ENCODE measurements at regions not wholly inside any gene's neighbourhood (a gene's known extent, or its start where the extent isn't known, plus 50 kb on each side); places are given as distances from the start of the nearest gene placed in this dataset.

DNA sequence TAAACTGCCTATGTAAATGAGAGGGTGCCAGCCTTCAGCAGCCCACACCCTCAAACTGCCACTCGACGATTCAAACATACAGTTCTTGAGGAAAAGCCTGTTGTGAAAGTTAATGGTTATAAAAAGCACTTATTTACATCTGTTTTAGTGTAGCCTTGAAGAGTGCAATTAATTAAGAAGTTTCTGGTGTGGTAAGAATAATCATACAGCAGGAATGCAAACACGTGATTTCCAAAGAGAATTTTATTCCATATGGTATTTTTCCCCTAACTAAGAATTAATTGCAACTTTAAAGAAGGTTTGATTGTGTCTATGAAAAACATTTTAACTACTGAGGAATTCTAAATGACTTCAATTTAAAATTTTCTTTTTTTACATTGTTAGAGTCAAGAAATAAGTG lies 176.3 kb upstream of the PITX2 start:
- Histone ChIP-seq H3K4me3 (ENCODE audit: low read depth, low read length) (no peak overlapping the region), H3K27ac (no peak overlapping the region), H3K27me3 (replicated peaks) (peaks cover 2% of the 10 kb centered on the region), H3K36me3 (replicated peaks) (no peaks in the 10 kb centered on the region)
- in situ Hi-C loops (cut with HindIII; ENCODE audit: low pct_ligation_motif_present, low sequenced_read_pairs): no loop called here
- DNase-seq: no peak
- TF ChIP-seq, protein P1, sequence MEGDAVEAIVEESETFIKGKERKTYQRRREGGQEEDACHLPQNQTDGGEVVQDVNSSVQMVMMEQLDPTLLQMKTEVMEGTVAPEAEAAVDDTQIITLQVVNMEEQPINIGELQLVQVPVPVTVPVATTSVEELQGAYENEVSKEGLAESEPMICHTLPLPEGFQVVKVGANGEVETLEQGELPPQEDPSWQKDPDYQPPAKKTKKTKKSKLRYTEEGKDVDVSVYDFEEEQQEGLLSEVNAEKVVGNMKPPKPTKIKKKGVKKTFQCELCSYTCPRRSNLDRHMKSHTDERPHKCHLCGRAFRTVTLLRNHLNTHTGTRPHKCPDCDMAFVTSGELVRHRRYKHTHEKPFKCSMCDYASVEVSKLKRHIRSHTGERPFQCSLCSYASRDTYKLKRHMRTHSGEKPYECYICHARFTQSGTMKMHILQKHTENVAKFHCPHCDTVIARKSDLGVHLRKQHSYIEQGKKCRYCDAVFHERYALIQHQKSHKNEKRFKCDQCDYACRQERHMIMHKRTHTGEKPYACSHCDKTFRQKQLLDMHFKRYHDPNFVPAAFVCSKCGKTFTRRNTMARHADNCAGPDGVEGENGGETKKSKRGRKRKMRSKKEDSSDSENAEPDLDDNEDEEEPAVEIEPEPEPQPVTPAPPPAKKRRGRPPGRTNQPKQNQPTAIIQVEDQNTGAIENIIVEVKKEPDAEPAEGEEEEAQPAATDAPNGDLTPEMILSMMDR (IDR thresholded peaks at IDR 0.05; ENCODE audit: low read depth, low read length, missing control alignments): no peak

GRCh38 chr4:110801591-110801990 lies 178.7 kb upstream of the PITX2 start:
- DNase-seq: no peak
- H3K27me3 ChIP-seq (replicated peaks): peaks cover 2% of the 10 kb centered on the region
- H3K36me3 ChIP-seq (replicated peaks): no peaks in the 10 kb centered on the region
- no peak overlapping the region for H3K4me3 ChIP-seq (ENCODE audit: low read depth, low read length)
- H3K27ac ChIP-seq: no peak overlapping the region
- TF ChIP-seq, protein P1 (IDR thresholded peaks at IDR 0.05; ENCODE audit: low read depth, low read length, missing control alignments): no peak
- in situ Hi-C loops (cut with HindIII; ENCODE audit: low pct_ligation_motif_present, low sequenced_read_pairs): no loop called here

DNA sequence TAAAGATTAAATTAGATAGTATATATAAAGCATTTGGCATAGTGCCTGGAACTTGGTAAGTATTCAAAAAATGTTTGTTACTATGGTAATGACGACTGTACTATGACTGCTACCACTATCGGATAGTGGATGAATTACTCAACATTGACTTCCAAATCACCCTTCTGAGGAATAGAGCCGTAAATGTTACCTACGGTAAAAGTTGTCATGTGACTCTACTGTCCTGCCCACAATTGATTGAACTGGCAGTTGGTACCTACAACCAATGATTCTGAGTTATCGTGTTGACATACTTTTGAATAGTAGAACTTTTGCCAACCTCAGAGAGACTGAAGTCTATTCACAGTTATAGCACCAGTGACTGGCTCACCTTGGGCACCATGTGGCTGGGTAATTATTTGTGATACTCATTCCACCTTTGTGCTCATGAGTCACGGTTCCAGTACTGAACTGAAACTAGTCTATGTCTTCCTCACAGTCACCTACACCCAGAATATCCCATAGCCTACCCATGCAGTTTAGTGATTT lies 185.5 kb upstream of the PITX2 start:
- no peak overlapping the region for H3K27ac ChIP-seq
- no peak overlapping the region for H3K4me3 ChIP-seq (ENCODE audit: low read depth, low read length)
- in situ Hi-C loops (cut with HindIII; ENCODE audit: low pct_ligation_motif_present, low sequenced_read_pairs): no loop called here
- TF ChIP-seq, protein P1 (IDR thresholded peaks at IDR 0.05; ENCODE audit: low read depth, low read length, missing control alignments): no peak
- peak; percentile 40 for DNase-seq
- no peaks in the 10 kb centered on the region for H3K27me3 ChIP-seq (replicated peaks)
- no peaks in the 10 kb centered on the region for H3K36me3 ChIP-seq (replicated peaks)

GRCh38 chr4:110815950-110816349 lies 193.1 kb upstream of the PITX2 start:
- TF ChIP-seq, protein P1 (IDR thresholded peaks at IDR 0.05; ENCODE audit: low read depth, low read length, missing control alignments): no peak
- Histone ChIP-seq H3K27me3 (replicated peaks) (no peaks in the 10 kb centered on the region), H3K27ac (no peak overlapping the region), H3K36me3 (replicated peaks) (no peaks in the 10 kb centered on the region), H3K4me3 (ENCODE audit: low read depth, low read length) (no peak overlapping the region)
- no peak for DNase-seq
- in situ Hi-C loops (cut with HindIII; ENCODE audit: low pct_ligation_motif_present, low sequenced_read_pairs): no loop called here

GRCh38 chr4:110816367-110816766 lies 193.5 kb upstream of the PITX2 start:
- Histone ChIP-seq H3K36me3 (replicated peaks) (no peaks in the 10 kb centered on the region), H3K27me3 (replicated peaks) (no peaks in the 10 kb centered on the region), H3K27ac (no peak overlapping the region), H3K4me3 (ENCODE audit: low read depth, low read length) (no peak overlapping the region)
- no peak for DNase-seq
- in situ Hi-C loops (cut with HindIII; ENCODE audit: low pct_ligation_motif_present, low sequenced_read_pairs): no loop called here
- TF ChIP-seq, protein P1 (IDR thresholded peaks at IDR 0.05; ENCODE audit: low read depth, low read length, missing control alignments): no peak

DNA sequence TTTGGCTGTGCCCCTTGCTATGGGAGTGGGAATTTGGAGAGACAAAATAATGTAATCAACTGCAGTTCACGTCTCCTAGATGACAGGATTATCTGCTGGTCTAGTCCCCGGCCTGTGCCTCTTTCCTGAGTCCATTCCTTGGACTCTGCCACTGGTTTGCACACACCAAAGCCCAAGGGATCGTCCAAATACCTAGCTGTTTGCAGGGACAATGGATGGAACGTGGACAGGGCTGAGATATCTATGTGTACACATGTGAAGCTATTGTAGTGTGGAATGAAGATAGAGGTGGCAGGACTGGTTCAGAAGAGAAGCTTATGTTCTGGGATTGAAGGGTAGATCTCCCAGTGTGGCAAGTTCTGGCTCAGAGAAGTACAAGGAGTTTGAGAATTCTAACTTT lies 198.3 kb upstream of the PITX2 start:
- no peak overlapping the region for H3K27ac ChIP-seq
- H3K36me3 ChIP-seq (replicated peaks): no peaks in the 10 kb centered on the region
- in situ Hi-C loops (cut with HindIII; ENCODE audit: low pct_ligation_motif_present, low sequenced_read_pairs): no loop called here
- H3K4me3 ChIP-seq (ENCODE audit: low read depth, low read length): no peak overlapping the region
- DNase-seq: no peak
- H3K27me3 ChIP-seq (replicated peaks): no peaks in the 10 kb centered on the region
- TF ChIP-seq, protein P1 (IDR thresholded peaks at IDR 0.05; ENCODE audit: low read depth, low read length, missing control alignments): no peak

Measured in brain microvascular endothelial cell (primary cell).